T-helper 17 cell (primary cell): ENCODE measurements at regions not wholly inside any gene's neighbourhood (a gene's known extent, or its start where the extent isn't known, plus 50 kb on each side); places are given as distances from the start of the nearest gene placed in this dataset.

Experiments
- ATAC-seq: fragments of 150-1000 bp; cut with Tn5 transposase; 2 replicates; pipeline ENCODE4 v1.10.0; 2021; ENCODE audit warnings: mild to moderate bottlenecking, moderate library complexity
- DNase-seq, 3 donors: peaks; one replicate each; pipeline versions ENCODE4 v3.0.0 to v3.0.0-alpha.2; 2020 to 2021
- H3K9me3 ChIP-seq: one replicate; pipeline ENCODE4 v1.7.0; 2013; ENCODE audit warnings: low read length, mild to moderate bottlenecking; ENCODE audit not compliant: control insufficient read depth, poor library complexity, severe bottlenecking
- H3K27ac Mint-ChIP-seq: one replicate; pipeline ENCODE4 v1.8.0; 2022; ENCODE audit warnings: mild to moderate bottlenecking, moderate library complexity, mixed read lengths
- H3K27me3 Mint-ChIP-seq: one replicate; pipeline ENCODE4 v1.8.0; 2022; ENCODE audit warnings: mixed read lengths
- H3K36me3 Mint-ChIP-seq: one replicate; pipeline ENCODE4 v1.8.0; 2022; ENCODE audit warnings: low read depth, mixed read lengths
- H3K4me1 Mint-ChIP-seq: one replicate; pipeline ENCODE4 v1.8.0; 2022; ENCODE audit warnings: mild to moderate bottlenecking, mixed read lengths
- H3K4me3 Mint-ChIP-seq: one replicate; pipeline ENCODE4 v1.8.0; 2022; ENCODE audit warnings: mild to moderate bottlenecking, moderate library complexity, mixed read lengths

DNA sequence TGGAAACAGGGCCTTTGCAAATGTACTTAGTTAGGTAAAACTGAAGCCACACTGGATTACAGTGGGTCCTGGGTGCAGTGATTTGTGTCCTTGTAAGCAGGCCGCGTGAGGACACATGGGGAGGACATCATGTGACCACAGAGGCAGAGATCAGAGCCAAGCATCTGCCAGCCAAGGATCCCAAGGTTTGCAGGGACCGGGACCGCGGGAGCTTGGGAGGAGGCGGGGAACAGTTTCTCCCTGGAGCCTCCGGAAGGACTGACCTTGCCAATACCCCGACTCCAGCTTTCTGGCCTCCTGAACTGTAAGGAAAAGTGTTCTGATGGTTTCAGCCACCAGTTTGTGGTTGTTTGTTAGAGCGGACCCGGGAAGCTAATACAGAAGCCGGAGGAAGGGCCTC is 500.9 kb downstream of the PREX1 start:
- H3K9me3 ChIP-seq = no peaks in the 10 kb centered on the region
- peaks cover 2% of the 10 kb centered on the region for H3K4me1 Mint-ChIP-seq
- peaks cover 7% of the 10 kb centered on the region for H3K36me3 Mint-ChIP-seq
- no peak overlapping the region for H3K4me3 Mint-ChIP-seq
- ATAC-seq = no peak
- peaks cover 74% of the 10 kb centered on the region for H3K27me3 Mint-ChIP-seq
- H3K27ac Mint-ChIP-seq = no peak overlapping the region
- no peak for DNase-seq

DNA sequence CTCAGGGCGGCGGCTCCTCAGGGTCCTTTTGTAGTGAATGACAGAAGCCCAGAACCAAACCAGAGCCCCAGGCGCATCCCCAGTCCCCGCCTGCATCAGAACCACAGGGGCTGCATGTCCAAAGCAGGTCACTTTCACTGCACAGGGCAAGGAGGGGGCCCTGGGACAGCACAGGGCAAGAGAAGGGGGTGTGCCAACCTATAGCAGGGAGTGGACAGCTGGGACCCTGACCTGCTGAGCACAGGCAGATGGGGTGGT is 501.4 kb downstream of the PREX1 start:
- Mint-ChIP-seq H3K4me1 (peaks cover 2% of the 10 kb centered on the region), H3K36me3 (peaks cover 7% of the 10 kb centered on the region)

GRCh38 chr20:48325656-48326433 is 502.0 kb downstream of the PREX1 start:
- no peak overlapping the region for H3K4me3 Mint-ChIP-seq
- H3K9me3 ChIP-seq = no peaks in the 10 kb centered on the region
- no peak overlapping the region for H3K27ac Mint-ChIP-seq
- DNase-seq = no peak
- H3K4me1 Mint-ChIP-seq = peaks cover 2% of the 10 kb centered on the region
- no peak for ATAC-seq
- peaks cover 7% of the 10 kb centered on the region for H3K36me3 Mint-ChIP-seq
- peaks cover 70% of the 10 kb centered on the region for H3K27me3 Mint-ChIP-seq

More for the DNA sequence above, 501.4 kb downstream of the PREX1 start:
- H3K27me3 Mint-ChIP-seq = peaks cover 70% of the 10 kb centered on the region
- no peak for ATAC-seq
- no peak for DNase-seq
- no peak overlapping the region for H3K27ac Mint-ChIP-seq
- no peaks in the 10 kb centered on the region for H3K9me3 ChIP-seq
- no peak overlapping the region for H3K4me3 Mint-ChIP-seq

- Mint-ChIP-seq H3K36me3 (peaks cover 7% of the 10 kb centered on the region), H3K4me3 (no peak overlapping the region), H3K27ac (no peak overlapping the region), H3K4me1 (peaks cover 2% of the 10 kb centered on the region), H3K27me3 (peaks cover 67% of the 10 kb centered on the region)
- no peaks in the 10 kb centered on the region for H3K9me3 ChIP-seq
- DNase-seq (no peak), ATAC-seq (no peak)
Measured at GRCh38 chr20:48324744-48325143, 503.1 kb downstream of the PREX1 start.

DNA sequence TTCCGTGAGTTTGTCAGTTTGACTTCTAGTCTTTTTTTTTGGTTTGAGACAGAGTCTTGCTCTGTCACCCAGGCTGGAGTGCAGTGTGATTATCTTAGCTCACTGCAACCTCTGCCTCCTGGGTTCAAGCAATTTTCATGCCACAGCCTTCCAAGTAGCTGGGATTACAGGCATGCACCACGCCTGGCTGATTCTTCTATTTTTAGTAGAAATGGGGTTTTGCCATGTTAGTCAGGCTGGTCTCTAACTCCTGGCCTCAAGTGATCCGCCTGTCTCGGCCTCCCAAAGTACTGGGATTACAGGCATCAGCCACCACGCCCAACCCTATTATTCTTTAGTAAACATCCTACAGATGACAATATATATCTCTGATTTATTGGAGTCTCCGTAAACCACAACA is 506.5 kb downstream of the PREX1 start:
- DNase-seq = no peak
- no peaks in the 10 kb centered on the region for H3K4me1 Mint-ChIP-seq
- no peak for ATAC-seq
- peaks cover 69% of the 10 kb centered on the region for H3K27me3 Mint-ChIP-seq
- no peak overlapping the region for H3K27ac Mint-ChIP-seq
- no peaks in the 10 kb centered on the region for H3K9me3 ChIP-seq
- peaks cover 4% of the 10 kb centered on the region for H3K36me3 Mint-ChIP-seq
- no peak overlapping the region for H3K4me3 Mint-ChIP-seq

DNA sequence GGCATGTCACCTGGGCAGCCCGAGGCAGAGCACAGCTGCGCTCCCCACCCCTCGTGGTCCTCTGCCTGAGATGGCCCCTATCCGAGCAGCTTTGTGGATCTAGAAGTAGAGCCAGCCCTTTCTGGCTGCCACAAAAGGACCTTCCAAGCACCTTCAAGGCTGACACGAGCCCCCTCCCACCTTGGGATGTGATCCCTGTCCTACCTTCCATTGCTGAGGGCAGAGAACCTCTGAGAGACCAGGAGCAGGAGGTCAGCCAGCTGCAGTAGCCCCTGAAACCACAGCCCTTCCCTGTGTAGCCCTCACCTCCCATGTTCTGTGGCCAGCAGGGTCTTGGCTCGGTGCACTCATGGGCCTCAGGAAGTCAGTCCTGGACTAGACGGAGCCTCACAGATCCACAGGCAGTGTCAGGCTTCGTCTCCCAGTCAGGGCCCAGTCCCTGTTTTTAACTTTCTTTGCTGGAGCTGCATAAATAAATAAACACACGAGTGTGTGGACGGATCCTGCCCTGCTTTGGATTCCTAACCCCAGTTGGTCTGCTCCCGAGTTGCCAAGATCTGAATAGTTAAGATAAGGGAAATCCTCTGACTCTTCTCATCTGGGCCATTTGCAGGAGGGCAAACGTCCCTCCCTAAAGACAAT is 507.7 kb downstream of the PREX1 start:
- no peaks in the 10 kb centered on the region for H3K4me1 Mint-ChIP-seq
- peaks cover 59% of the 10 kb centered on the region for H3K27me3 Mint-ChIP-seq
- H3K27ac Mint-ChIP-seq = no peak overlapping the region
- DNase-seq (no peak), ATAC-seq (no peak)
- H3K9me3 ChIP-seq = no peaks in the 10 kb centered on the region
- no peak overlapping the region for H3K4me3 Mint-ChIP-seq
- peaks cover 2% of the 10 kb centered on the region for H3K36me3 Mint-ChIP-seq

GRCh38 chr20:48317578-48317977 is 510.2 kb downstream of the PREX1 start:
- ATAC-seq (no peak), DNase-seq (no peak)
- Mint-ChIP-seq H3K27me3 (peaks cover 58% of the 10 kb centered on the region), H3K4me1 (no peaks in the 10 kb centered on the region), H3K27ac (no peak overlapping the region), H3K4me3 (no peak overlapping the region), H3K36me3 (peaks cover 1% of the 10 kb centered on the region)
- no peaks in the 10 kb centered on the region for H3K9me3 ChIP-seq

- Mint-ChIP-seq H3K4me1 (no peaks in the 10 kb centered on the region), H3K4me3 (no peak overlapping the region), H3K27me3 (peaks cover 55% of the 10 kb centered on the region), H3K36me3 (no peaks in the 10 kb centered on the region), H3K27ac (no peak overlapping the region)
- DNase-seq (no peak), ATAC-seq (no peak)
- H3K9me3 ChIP-seq = no peaks in the 10 kb centered on the region
Measured at GRCh38 chr20:48314925-48315592, 512.7 kb downstream of the PREX1 start.

GRCh38 chr20:48313324-48313723 is 514.5 kb downstream of the PREX1 start:
- no peak overlapping the region for H3K27ac Mint-ChIP-seq
- no peaks in the 10 kb centered on the region for H3K9me3 ChIP-seq
- ATAC-seq (no peak), DNase-seq (no peak)
- no peak overlapping the region for H3K4me3 Mint-ChIP-seq
- peaks cover 61% of the 10 kb centered on the region for H3K27me3 Mint-ChIP-seq
- no peaks in the 10 kb centered on the region for H3K4me1 Mint-ChIP-seq
- H3K36me3 Mint-ChIP-seq = no peaks in the 10 kb centered on the region

DNA sequence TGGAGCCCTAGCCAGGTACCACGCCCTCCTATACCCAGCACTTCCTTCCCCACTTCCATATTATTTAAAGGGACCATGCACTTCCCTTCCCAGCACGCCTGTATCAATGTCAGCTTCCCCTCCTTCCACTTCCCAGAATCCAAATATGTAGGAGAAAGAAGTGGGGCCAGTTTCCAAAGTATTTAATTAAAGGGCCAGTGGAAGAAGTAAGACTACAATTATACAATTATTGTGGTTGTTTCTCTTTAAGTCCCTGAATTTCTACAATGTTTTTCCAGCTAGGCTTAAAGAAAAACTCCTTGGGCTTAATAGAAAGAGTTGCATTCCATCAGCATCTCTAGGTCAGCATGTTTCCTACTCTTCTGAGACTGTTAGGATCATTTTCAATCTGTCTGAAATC is 515.8 kb downstream of the PREX1 start:
- no peak for ATAC-seq
- no peaks in the 10 kb centered on the region for H3K4me1 Mint-ChIP-seq
- no peak overlapping the region for H3K4me3 Mint-ChIP-seq
- no peak overlapping the region for H3K27ac Mint-ChIP-seq
- DNase-seq = no peak
- no peaks in the 10 kb centered on the region for H3K36me3 Mint-ChIP-seq
- H3K9me3 ChIP-seq = no peaks in the 10 kb centered on the region
- H3K27me3 Mint-ChIP-seq = peaks cover 49% of the 10 kb centered on the region

DNA sequence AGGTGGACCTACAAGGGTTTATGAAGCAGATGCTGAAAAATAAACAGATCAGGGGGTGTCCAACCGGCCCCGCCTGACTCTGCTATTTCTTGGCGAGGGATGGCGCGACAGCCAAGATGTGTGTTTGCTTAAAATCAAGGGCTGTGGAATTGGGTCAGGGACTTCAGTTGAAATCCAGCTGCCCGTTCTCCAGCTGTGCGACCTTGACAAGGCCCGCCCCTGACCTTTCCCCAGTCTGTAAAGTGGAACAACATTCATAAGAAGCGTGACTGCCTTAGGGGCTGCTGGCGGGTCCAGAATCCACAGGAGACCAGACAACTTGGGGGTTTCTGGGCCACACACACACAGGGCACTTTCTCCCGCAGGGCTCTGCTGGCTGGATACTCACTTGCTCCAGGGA is 517.5 kb downstream of the PREX1 start:
- DNase-seq (no peak), ATAC-seq (no peak)
- no peak overlapping the region for H3K4me3 Mint-ChIP-seq
- H3K4me1 Mint-ChIP-seq = no peaks in the 10 kb centered on the region
- H3K27ac Mint-ChIP-seq = no peak overlapping the region
- no peaks in the 10 kb centered on the region for H3K9me3 ChIP-seq
- H3K27me3 Mint-ChIP-seq = peaks cover 40% of the 10 kb centered on the region
- no peaks in the 10 kb centered on the region for H3K36me3 Mint-ChIP-seq

- no peaks in the 10 kb centered on the region for H3K9me3 ChIP-seq
- no peak for ATAC-seq
- no peak overlapping the region for H3K4me3 Mint-ChIP-seq
Measured at GRCh38 chr20:48309293-48309692, 518.5 kb downstream of the PREX1 start.

GRCh38 chr20:48308882-48309281 is 518.9 kb downstream of the PREX1 start:
- H3K27me3 Mint-ChIP-seq = peaks cover 42% of the 10 kb centered on the region
- ATAC-seq (no peak), DNase-seq (no peak)
- H3K4me1 Mint-ChIP-seq = no peaks in the 10 kb centered on the region
- H3K27ac Mint-ChIP-seq = no peak overlapping the region
- no peak overlapping the region for H3K4me3 Mint-ChIP-seq
- no peaks in the 10 kb centered on the region for H3K36me3 Mint-ChIP-seq
- no peaks in the 10 kb centered on the region for H3K9me3 ChIP-seq

More at GRCh38 chr20:48309293-48309692, 518.5 kb downstream of the PREX1 start:
- peaks cover 41% of the 10 kb centered on the region for H3K27me3 Mint-ChIP-seq
- H3K27ac Mint-ChIP-seq = no peak overlapping the region
- H3K4me1 Mint-ChIP-seq = no peaks in the 10 kb centered on the region
- DNase-seq = no peak
- no peaks in the 10 kb centered on the region for H3K36me3 Mint-ChIP-seq
